KMS-11 (cell line): ENCODE measurements at regions not wholly inside any gene's neighbourhood (a gene's known extent, or its start where the extent isn't known, plus 50 kb on each side); places are given as distances from the start of the nearest gene placed in this dataset.

Experiments
- H2AFZ ChIP-seq: fragments of 200-600 bp; sonication (generic); 2 replicates; pipeline ENCODE4 v1.6.1; 2016; ENCODE audit warnings: antibody characterized with exemption, mixed run types, low read depth
- H3K27ac ChIP-seq: fragments of 200-600 bp; sonication (generic); 2 replicates; pipeline ENCODE4 v1.6.1; 2016; ENCODE audit warnings: mild to moderate bottlenecking, mixed run types
- H3K27me3 ChIP-seq: fragments of 200-600 bp; sonication (generic); 2 replicates; pipeline ENCODE4 v1.6.1; 2017; ENCODE audit warnings: mild to moderate bottlenecking, low read depth, mixed run types, moderate library complexity; ENCODE audit not compliant: insufficient read depth
- H3K36me3 ChIP-seq: fragments of 200-600 bp; sonication (generic); 2 replicates; pipeline ENCODE4 v1.6.1; 2017; ENCODE audit warnings: mild to moderate bottlenecking, mixed run types; ENCODE audit not compliant: insufficient read depth
- H3K4me1 ChIP-seq: fragments of 200-600 bp; sonication (generic); 2 replicates; pipeline ENCODE4 v1.6.1; 2016; ENCODE audit warnings: mild to moderate bottlenecking, low read depth, mixed run types; ENCODE audit not compliant: poor library complexity, severe bottlenecking
- H3K4me2 ChIP-seq: fragments of 200-600 bp; sonication (generic); 2 replicates; pipeline ENCODE4 v1.7.0; 2016; ENCODE audit warnings: mild to moderate bottlenecking, mixed run types
- H3K4me3 ChIP-seq: fragments of 200-600 bp; sonication (generic); IDR thresholded peaks from 2 replicates; pipeline ENCODE4 v1.6.1; 2017; ENCODE audit warnings: low read depth, low read length, mixed read lengths; ENCODE audit not compliant: insufficient read depth
- H3K79me2 ChIP-seq: fragments of 200-600 bp; sonication (generic); 2 replicates; pipeline ENCODE4 v1.6.1; 2016; ENCODE audit warnings: low read depth, mixed run types; ENCODE audit not compliant: insufficient read depth
- H3K9ac ChIP-seq: fragments of 200-600 bp; sonication (generic); 2 replicates; pipeline ENCODE4 v1.6.1; 2016; ENCODE audit warnings: mild to moderate bottlenecking, mixed run types
- H4K20me1 ChIP-seq: fragments of 200-600 bp; sonication (generic); 2 replicates; pipeline ENCODE4 v1.6.1; 2016; ENCODE audit warnings: mild to moderate bottlenecking, mixed run types; ENCODE audit not compliant: insufficient read depth
- TF ChIP-seq, protein P1 (sequence below): fragments of 200-600 bp; sonication (generic); conservative IDR thresholded peaks from 2 replicates; pipeline ENCODE4 v1.6.1; 2017; ENCODE audit warnings: low read depth, mild to moderate bottlenecking, antibody characterized with exemption, low read length, moderate library complexity, mixed read lengths

DNA sequence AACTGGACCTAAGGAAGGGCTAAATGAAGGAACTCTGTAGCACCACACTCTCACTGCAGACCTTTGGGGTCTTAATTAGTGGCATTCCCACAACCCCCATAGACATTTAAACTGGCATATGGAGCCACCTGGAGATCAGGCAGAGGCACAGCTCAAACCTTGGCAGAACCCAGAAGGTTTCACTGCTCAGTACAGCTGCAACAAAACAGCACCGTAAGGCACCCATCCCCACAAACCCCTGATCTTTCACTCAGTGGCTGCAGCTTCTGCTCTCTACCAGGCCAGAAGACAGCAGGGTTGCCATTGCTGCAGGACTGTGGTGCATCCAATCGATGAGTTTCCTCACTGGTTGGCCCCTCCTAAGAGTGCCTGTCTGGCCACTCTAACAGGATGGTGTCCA is 361.6 kb upstream of the VRK2 start:
- H3K4me1 ChIP-seq = peaks cover 34% of the 10 kb centered on the region
- no peak overlapping the region for H3K9ac ChIP-seq

DNA sequence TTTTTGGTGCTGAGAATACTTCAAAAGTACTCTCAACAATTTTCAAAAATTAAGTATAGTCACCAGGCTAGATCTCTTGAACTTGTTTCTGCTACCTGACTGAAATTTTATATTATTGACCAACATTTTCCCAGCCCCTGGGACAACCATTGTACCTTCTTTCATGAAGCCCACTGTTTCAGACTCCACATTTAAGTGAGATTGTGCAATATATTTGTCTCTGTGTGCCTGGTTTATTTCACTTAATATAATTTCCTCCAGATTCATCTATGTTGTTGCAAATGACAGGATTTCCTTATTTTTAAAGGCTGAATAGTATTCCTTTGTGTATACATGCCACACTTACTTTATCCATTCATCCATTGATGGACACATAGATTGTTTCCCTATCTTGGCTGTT is 354.2 kb upstream of the VRK2 start:
- 0 out of 2 replicates have a peak, but pooled peaks cover 4% of the 10 kb centered on the region for H3K36me3 ChIP-seq
- H4K20me1 ChIP-seq = no peaks in the 10 kb centered on the region

More for the DNA sequence above, 361.6 kb upstream of the VRK2 start:
- TF ChIP-seq, protein P1, sequence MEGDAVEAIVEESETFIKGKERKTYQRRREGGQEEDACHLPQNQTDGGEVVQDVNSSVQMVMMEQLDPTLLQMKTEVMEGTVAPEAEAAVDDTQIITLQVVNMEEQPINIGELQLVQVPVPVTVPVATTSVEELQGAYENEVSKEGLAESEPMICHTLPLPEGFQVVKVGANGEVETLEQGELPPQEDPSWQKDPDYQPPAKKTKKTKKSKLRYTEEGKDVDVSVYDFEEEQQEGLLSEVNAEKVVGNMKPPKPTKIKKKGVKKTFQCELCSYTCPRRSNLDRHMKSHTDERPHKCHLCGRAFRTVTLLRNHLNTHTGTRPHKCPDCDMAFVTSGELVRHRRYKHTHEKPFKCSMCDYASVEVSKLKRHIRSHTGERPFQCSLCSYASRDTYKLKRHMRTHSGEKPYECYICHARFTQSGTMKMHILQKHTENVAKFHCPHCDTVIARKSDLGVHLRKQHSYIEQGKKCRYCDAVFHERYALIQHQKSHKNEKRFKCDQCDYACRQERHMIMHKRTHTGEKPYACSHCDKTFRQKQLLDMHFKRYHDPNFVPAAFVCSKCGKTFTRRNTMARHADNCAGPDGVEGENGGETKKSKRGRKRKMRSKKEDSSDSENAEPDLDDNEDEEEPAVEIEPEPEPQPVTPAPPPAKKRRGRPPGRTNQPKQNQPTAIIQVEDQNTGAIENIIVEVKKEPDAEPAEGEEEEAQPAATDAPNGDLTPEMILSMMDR = no peak
- Histone ChIP-seq H3K4me3 (no peak overlapping the region), H4K20me1 (no peaks in the 10 kb centered on the region), H3K79me2 (no peaks in the 10 kb centered on the region), H3K27me3 (no peaks in the 10 kb centered on the region), H3K36me3 (0 out of 2 replicates have a peak, but pooled peaks cover 4% of the 10 kb centered on the region), H3K27ac (no peak overlapping the region), H2AFZ (no peak overlapping the region), H3K4me2 (no peak overlapping the region)

DNA sequence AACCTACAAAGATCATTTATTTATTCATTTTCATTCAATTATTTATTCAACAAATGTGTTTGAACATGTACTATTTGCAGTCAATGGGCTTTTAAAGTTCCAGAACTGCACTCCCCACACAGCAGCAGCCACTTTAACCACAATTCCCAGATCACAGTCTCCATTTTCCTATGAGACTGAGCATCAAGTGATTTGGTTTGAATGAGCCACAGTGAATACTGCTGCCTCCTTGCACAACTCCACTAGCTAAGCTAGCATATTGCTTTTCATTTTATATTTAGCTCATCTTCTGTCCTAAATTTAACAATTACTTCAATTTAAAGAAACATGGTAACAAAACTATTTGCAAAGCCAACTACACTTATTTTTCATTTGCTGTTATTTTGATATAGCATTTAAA is 353.4 kb upstream of the VRK2 start:
- no peaks in the 10 kb centered on the region for H4K20me1 ChIP-seq
- H3K4me3 ChIP-seq = no peak overlapping the region
- H3K4me2 ChIP-seq = no peak overlapping the region
- H3K27me3 ChIP-seq = no peaks in the 10 kb centered on the region
- no peak overlapping the region for H3K9ac ChIP-seq
- TF ChIP-seq, protein P1 = no peak
- no peak overlapping the region for H2AFZ ChIP-seq
- no peaks in the 10 kb centered on the region for H3K79me2 ChIP-seq
- H3K36me3 ChIP-seq = 0 out of 2 replicates have a peak, but pooled peaks cover 3% of the 10 kb centered on the region
- H3K27ac ChIP-seq = no peak overlapping the region
- H3K4me1 ChIP-seq = no peaks in the 10 kb centered on the region

More for the DNA sequence above, 354.2 kb upstream of the VRK2 start:
- Histone ChIP-seq H3K27me3 (no peaks in the 10 kb centered on the region), H3K79me2 (no peaks in the 10 kb centered on the region), H3K4me2 (no peak overlapping the region), H3K4me1 (peaks cover 7% of the 10 kb centered on the region), H2AFZ (no peak overlapping the region), H3K27ac (no peak overlapping the region), H3K9ac (no peak overlapping the region), H3K4me3 (no peak overlapping the region)
- TF ChIP-seq, protein P1 = no peak

- TF ChIP-seq, protein P1 = no peak
- no peaks in the 10 kb centered on the region for H3K4me1 ChIP-seq
- no peak overlapping the region for H3K27ac ChIP-seq
- no peaks in the 10 kb centered on the region for H3K27me3 ChIP-seq
- no peaks in the 10 kb centered on the region for H4K20me1 ChIP-seq
- no peak overlapping the region for H3K4me2 ChIP-seq
- H3K36me3 ChIP-seq = no peaks in the 10 kb centered on the region
- no peak overlapping the region for H3K4me3 ChIP-seq
- no peaks in the 10 kb centered on the region for H3K79me2 ChIP-seq
- H2AFZ ChIP-seq = no peak overlapping the region
- H3K9ac ChIP-seq = no peak overlapping the region
Observed at GRCh38 chr2:57693965-57694364, 352.6 kb upstream of the VRK2 start.
